ENCODE measurements at regions not wholly inside any gene's neighbourhood (a gene's known extent, or its start where the extent isn't known, plus 50 kb on each side); places are given as distances from the start of the nearest gene placed in this dataset.
A peak's percentile ranks its signal among the peaks of the same experiment; 100 is the strongest.

DNA sequence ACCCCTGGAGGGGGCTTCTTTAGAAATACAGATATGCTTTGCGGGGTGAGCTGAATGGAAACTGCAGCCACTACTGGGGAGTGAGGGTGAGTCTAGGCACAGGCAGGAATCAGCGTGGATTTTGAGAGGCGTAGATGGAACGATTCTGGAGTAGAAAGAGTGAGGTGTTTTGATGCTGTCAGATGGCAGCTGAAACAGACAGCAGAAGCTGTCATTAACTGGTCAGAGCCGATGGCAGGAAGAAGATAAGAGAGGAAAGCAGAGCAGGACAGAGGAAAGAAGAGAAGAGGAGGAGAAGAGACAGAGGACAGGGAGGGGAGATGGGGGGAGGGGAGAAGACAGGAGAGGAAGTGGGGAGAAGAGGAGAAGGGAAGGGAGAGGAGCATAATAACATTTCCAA, 138.5 kb downstream of the LRIG2 start:
- H3K9me3 ChIP-seq (ENCODE audit: insufficient read depth in 2 of 2, low read depth in 1 of 2, low read length in 1 of 2): peaks cover 8 to 13% of the 10 kb centered on the region in 2 experiments; a peak in 3 of 4 replicates
- H2BK120ac ChIP-seq (replicated peaks; ENCODE audit: low read depth, low read length): no peak overlapping the region
- H3K23ac ChIP-seq (ENCODE audit: insufficient read length): no peak overlapping the region
- no peak overlapping the region for H3K18ac ChIP-seq (ENCODE audit: extremely low read depth, low read length)
- POLR2A ChIA-PET (ENCODE audit: partially characterized antibody): no interaction called here
- H2BK20ac ChIP-seq (ENCODE audit: low read length): no peak overlapping the region
- 84% methylated on average over 5 of the region's 5 CpGs; no CpG with 5 or more reads in 1 of the 2 experiments for WGBS, 2 experiments (ENCODE audit: extremely low coverage in 1 of 2, insufficient coverage in 1 of 2, insufficient read length in 1 of 2, insufficient replicate concordance in 2 of 2, low coverage in 1 of 2, low lambda C conversion rate in 2 of 2, missing lambda C conversion rate in 1 of 2)
- no peak overlapping the region for H3K9ac ChIP-seq (replicated peaks in 1 of 4; ENCODE audit: extremely low read depth in 1 of 4, low read depth in 3 of 4, low read length in 3 of 4)
- no peaks in the 10 kb centered on the region for H3K79me2 ChIP-seq (ENCODE audit: control insufficient read depth in 1 of 2, insufficient read depth in 2 of 2, low read length in 2 of 2)
- no peaks in the 10 kb centered on the region for H4K20me1 ChIP-seq (replicated peaks in 1 of 2; ENCODE audit: control insufficient read depth in 1 of 2, insufficient read depth in 2 of 2, low read length in 2 of 2)
- no peak overlapping the region for H4K5ac ChIP-seq (ENCODE audit: insufficient read length, low read depth, low read length)
- H3K27me3 ChIP-seq (replicated peaks in 1 of 4; ENCODE audit: control insufficient read depth in 3 of 4, extremely low read depth in 1 of 4, insufficient read depth in 3 of 4, low read length in 3 of 4): no peaks in the 10 kb centered on the region
- CTCF ChIA-PET (ENCODE audit: partially characterized antibody): interaction anchor here (0.6 to 2.3 kb wide), 4 partner anchors 8 to 1115 kb away, joined by 3 to 14 read pairs (median 3); no protein-coding TSS in a partner anchor
- no peak overlapping the region for H3K4ac ChIP-seq (replicated peaks; ENCODE audit: insufficient read length, low read depth, low read length)
- no peak overlapping the region for H3K27ac ChIP-seq (ENCODE audit: low read depth, low read length)
- peak overlapping the region; percentile 59; the same call in 1 of the 2 replicates for H2AFZ ChIP-seq (ENCODE audit: low read length)
- no peak overlapping the region for H4K91ac ChIP-seq (replicated peaks; ENCODE audit: insufficient read length, low read length)
- 0 out of 2 replicates have a peak overlapping the region, but pooled peaks have one; percentile 42 for H2BK12ac ChIP-seq (ENCODE audit: low read depth, low read length)
- FAIRE-seq (no peak), DNase-seq (ENCODE audit: low read depth in 1 of 2, low spot score in 2 of 2) (no peak)
- no peak overlapping the region for H3K14ac ChIP-seq (ENCODE audit: insufficient read length)
- no peak overlapping the region for H3K56ac ChIP-seq (replicated peaks; ENCODE audit: insufficient read length, low read depth, low read length)
- 0 out of 2 replicates have a peak overlapping the region, but pooled peaks have one; percentile 21 for H2BK15ac ChIP-seq (ENCODE audit: low read length)
- H3K4me3 ChIP-seq (ENCODE audit: extremely low read depth in 1 of 4, insufficient read depth in 2 of 4, low read depth in 3 of 4, low read length in 4 of 4): no peak overlapping the region
- H3K36me3 ChIP-seq (ENCODE audit: control insufficient read depth in 2 of 4, insufficient read depth in 4 of 4, low read length in 3 of 4): no peaks in the 10 kb centered on the region; a peak in 1 of 8 replicates
- no peak overlapping the region for H2AK5ac ChIP-seq (ENCODE audit: low read depth, low read length)
- H3K4me2 ChIP-seq (ENCODE audit: insufficient read depth in 1 of 2, low read depth in 2 of 2, low read length in 2 of 2): no peak overlapping the region
- H3K4me1 ChIP-seq (replicated peaks in 1 of 4; ENCODE audit: control insufficient read depth in 3 of 4, insufficient read depth in 4 of 4, low read length in 3 of 4): peaks cover 0 to 5% (median 0%) of the 10 kb centered on the region in 4 experiments; a peak in 1 of 7 replicates
- no peak overlapping the region for H4K8ac ChIP-seq (ENCODE audit: extremely low read depth, insufficient read depth, low read length)
- no peaks in the 10 kb centered on the region for H3K23me2 ChIP-seq (ENCODE audit: low read depth, low read length)
- H2BK5ac ChIP-seq (ENCODE audit: low read depth, low read length): no peak overlapping the region
- H3K79me1 ChIP-seq (ENCODE audit: low read depth, low read length): no peaks in the 10 kb centered on the region
- TF ChIP-seq RNF2 (IDR thresholded peaks at IDR 0.05; ENCODE audit: borderline replicate concordance, low read depth, low read length, missing control alignments, poor library complexity, severe bottlenecking) (no peak), HDAC6 (IDR thresholded peaks at IDR 0.05; ENCODE audit: low read depth, low read length) (no peak), RAD21 (IDR thresholded peaks at IDR 0.05 in 1 of 2, conservative IDR thresholded peaks at IDR 0.05 in 1 of 2; ENCODE audit: low read depth in 2 of 2, low read length in 2 of 2) (no peak), NANOG (IDR thresholded peaks at IDR 0.05; ENCODE audit: insufficient read depth, low read depth, low read length, poor library complexity, severe bottlenecking) (no peak), CHD1 (IDR thresholded peaks at IDR 0.05; ENCODE audit: low read depth, low read length) (no peak), CBX8 (IDR thresholded peaks at IDR 0.05; ENCODE audit: borderline replicate concordance, low read depth, low read length) (no peak), GTF2F1 (IDR thresholded peaks at IDR 0.05; ENCODE audit: borderline replicate concordance, low read depth, low read length) (no peak), CEBPB (IDR thresholded peaks at IDR 0.05; ENCODE audit: low read depth, low read length) (no peak), ASH2L (IDR thresholded peaks at IDR 0.05; ENCODE audit: low read length) (no peak)

All from H1 (cell line).